ENCODE measurements at regions not wholly inside any gene's neighbourhood (a gene's known extent, or its start where the extent isn't known, plus 50 kb on each side); places are given as distances from the start of the nearest gene placed in this dataset.

GRCh38 chr10:57288754-57289153, 927.7 kb upstream of the ZWINT start:
- TF ChIP-seq SMAD1 (CRISPR knock-in tag; IDR thresholded peaks at IDR 0.05; ENCODE audit: borderline replicate concordance, low read depth) (no peak), SETDB1 (CRISPR knock-in tag; IDR thresholded peaks at IDR 0.05; ENCODE audit: borderline replicate concordance) (no peak), CREB3 (CRISPR knock-in tag; IDR thresholded peaks at IDR 0.05) (no peak), NR3C1 (CRISPR knock-in tag; IDR thresholded peaks at IDR 0.05) (no peak), MYNN (CRISPR knock-in tag; IDR thresholded peaks at IDR 0.05; ENCODE audit: low read depth) (no peak), CTCF (CRISPR knock-in tag; IDR thresholded peaks at IDR 0.05) (no peak), MAFF (IDR thresholded peaks at IDR 0.05; ENCODE audit: low read depth, low read length) (no peak), FOSL1 (CRISPR knock-in tag; IDR thresholded peaks at IDR 0.05; ENCODE audit: borderline replicate concordance) (no peak), ZNF639 (CRISPR knock-in tag; conservative IDR thresholded peaks at IDR 0.05) (no peak), TEF (CRISPR knock-in tag; IDR thresholded peaks at IDR 0.05) (no peak), ELF4 (CRISPR knock-in tag; IDR thresholded peaks at IDR 0.05; ENCODE audit: borderline replicate concordance) (no peak), PHF8 (CRISPR knock-in tag; IDR thresholded peaks at IDR 0.05) (no peak), HCFC1 (IDR thresholded peaks at IDR 0.05; ENCODE audit: low read depth, low read length) (no peak)

All from HepG2 (cell line).